Retinal pigment epithelial cell (primary cell): ENCODE measurements at regions not wholly inside any gene's neighbourhood (a gene's known extent, or its start where the extent isn't known, plus 50 kb on each side); places are given as distances from the start of the nearest gene placed in this dataset.

ENCODE experiments used
- DNase-seq: peaks from one replicate; pipeline ENCODE4 v3.0.0-alpha.2; 2010; ENCODE audit warnings: low read depth
- H3K4me3 ChIP-seq: 2 replicates; pipeline ENCODE4 v1.5.1; 2011; ENCODE audit warnings: mild to moderate bottlenecking, low read length, control low read depth, moderate library complexity
- CTCF ChIP-seq: conservative IDR thresholded peaks from 2 replicates; pipeline ENCODE4 v1.5.1; 2011; ENCODE audit warnings: low read depth, low read length, control low read depth, inconsistent platforms

- H3K4me3 ChIP-seq = no peak overlapping the region
- TF ChIP-seq CTCF = no peak
- DNase-seq = no peak
These were observed 275.5 kb downstream of the FAM43A start for GRCh38 chr3:194961149-194961548.

GRCh38 chr3:194961571-194961970 is 275.9 kb downstream of the FAM43A start:
- no peak for TF ChIP-seq CTCF
- H3K4me3 ChIP-seq = no peak overlapping the region
- no peak for DNase-seq

GRCh38 chr3:194962056-194962455 is 276.4 kb downstream of the FAM43A start:
- H3K4me3 ChIP-seq = no peak overlapping the region
- TF ChIP-seq CTCF = no peak
- DNase-seq = no peak

GRCh38 chr3:194964809-194965208 is 279.1 kb downstream of the FAM43A start:
- H3K4me3 ChIP-seq = no peak overlapping the region
- DNase-seq = no peak
- TF ChIP-seq CTCF = peak; percentile 28

- no peak for DNase-seq
- TF ChIP-seq CTCF = no peak
These were observed 281.8 kb downstream of the FAM43A start for GRCh38 chr3:194967151-194968117.

GRCh38 chr3:194970066-194970465 is 284.4 kb downstream of the FAM43A start:
- DNase-seq = no peak
- TF ChIP-seq CTCF = no peak
- H3K4me3 ChIP-seq = no peak overlapping the region

More at GRCh38 chr3:194967151-194968117, 281.8 kb downstream of the FAM43A start:
- no peak overlapping the region for H3K4me3 ChIP-seq

GRCh38 chr3:194971009-194971408 is 285.3 kb downstream of the FAM43A start:
- DNase-seq = no peak
- no peak for TF ChIP-seq CTCF

More at GRCh38 chr3:194971009-194971408, 285.3 kb downstream of the FAM43A start:
- no peak overlapping the region for H3K4me3 ChIP-seq
